ENCODE measurements at regions not wholly inside any gene's neighbourhood (a gene's known extent, or its start where the extent isn't known, plus 50 kb on each side); places are given as distances from the start of the nearest gene placed in this dataset.

DNA sequence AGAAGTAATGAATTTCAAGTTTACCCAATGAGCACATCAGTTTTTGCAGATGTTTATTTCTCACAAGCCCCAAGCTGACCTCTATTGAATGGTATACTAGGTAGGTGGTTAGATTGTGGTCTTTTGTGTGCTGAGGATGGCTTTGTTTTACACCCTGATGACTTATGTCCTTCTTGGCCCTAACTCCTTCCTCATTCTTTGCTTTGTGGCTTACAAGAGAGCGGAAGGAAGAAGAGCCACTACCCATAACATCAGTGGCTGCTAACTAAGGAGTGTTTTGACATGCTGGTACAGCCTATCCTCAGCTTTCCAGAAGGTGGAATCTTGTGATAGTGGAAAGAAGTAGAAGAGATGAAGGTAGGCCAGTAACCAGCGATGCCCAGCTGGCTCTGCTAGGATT, 85.7 kb upstream of the NTRK2 start:
- DNase-seq (ENCODE audit: low read depth, low spot score) (no peak), ATAC-seq (no peak)
- Histone ChIP-seq H3K36me3 (ENCODE audit: control insufficient read depth in 1 of 2, insufficient read depth in 2 of 2, low read length in 2 of 2) (no peaks in the 10 kb centered on the region), H2AFZ (ENCODE audit: low read depth, low read length, poor library complexity, severe bottlenecking) (no peak overlapping the region), H3K9ac (ENCODE audit: low read length) (no peak overlapping the region), H3K4me3 (replicated peaks in 1 of 2; ENCODE audit: low read depth in 1 of 2, low read length in 2 of 2) (no peak overlapping the region), H3K9me2 (ENCODE audit: insufficient read depth) (no peaks in the 10 kb centered on the region), H3K27ac (ENCODE audit: low read depth, low read length) (no peak overlapping the region), H3K9me3 (ENCODE audit: control insufficient read depth in 1 of 2, insufficient read depth in 1 of 2, low read depth in 1 of 2, low read length in 2 of 2) (no peaks in the 10 kb centered on the region), H4K20me1 (ENCODE audit: insufficient read depth) (no peaks in the 10 kb centered on the region), H3K27me3 (ENCODE audit: insufficient read depth, low read length) (no peaks in the 10 kb centered on the region), H3K4me2 (ENCODE audit: low read length) (no peak overlapping the region), H3K79me2 (ENCODE audit: insufficient read depth, low read length) (no peaks in the 10 kb centered on the region), H3K4me1 (ENCODE audit: control insufficient read depth in 1 of 2, insufficient read depth in 2 of 2, low read length in 2 of 2) (no peaks in the 10 kb centered on the region)
- ChIA-PET RAD21 (ENCODE audit: low non-redundant PET in 1 of 2, low total read pairs in 2 of 2, uncharacterized antibody in 2 of 2, unreplicated experiment in 2 of 2) (no interaction called here), CTCF (no interaction called here), POLR2A (no interaction called here)
- BruUV-seq (replicated peaks) = no TSS peak
- intact Hi-C loops (cut with micrococcal nuclease) = no loop called here
- no peak for TF ChIP-seq POLR2A (IDR thresholded peaks at IDR 0.05; ENCODE audit: borderline replicate concordance, extremely low read depth, insufficient read depth, insufficient read length)
- no peak for TF ChIP-seq ZFX (IDR thresholded peaks at IDR 0.05)
- TF ChIP-seq CBX3 (IDR thresholded peaks at IDR 0.05; ENCODE audit: low read depth) = no peak
- TF ChIP-seq ELF1 (IDR thresholded peaks at IDR 0.05; ENCODE audit: borderline replicate concordance, low read depth) = no peak
- no peak for TF ChIP-seq SRF (IDR thresholded peaks at IDR 0.05; ENCODE audit: low read depth)
- TF ChIP-seq SP1 (IDR thresholded peaks at IDR 0.05; ENCODE audit: low read depth) = no peak
- no peak for TF ChIP-seq JUND (IDR thresholded peaks at IDR 0.05)
- TF ChIP-seq TCF7L2 (IDR thresholded peaks at IDR 0.05; ENCODE audit: borderline replicate concordance, extremely low read depth, insufficient read depth, insufficient read length) = no peak
- TF ChIP-seq SIN3A (IDR thresholded peaks at IDR 0.05; ENCODE audit: low read depth) = no peak
- TF ChIP-seq EGR1 (IDR thresholded peaks at IDR 0.05; ENCODE audit: low read depth) = no peak
- no peak for TF ChIP-seq RAD21 (IDR thresholded peaks at IDR 0.05; ENCODE audit: low read depth)
- TF ChIP-seq, protein P1, sequence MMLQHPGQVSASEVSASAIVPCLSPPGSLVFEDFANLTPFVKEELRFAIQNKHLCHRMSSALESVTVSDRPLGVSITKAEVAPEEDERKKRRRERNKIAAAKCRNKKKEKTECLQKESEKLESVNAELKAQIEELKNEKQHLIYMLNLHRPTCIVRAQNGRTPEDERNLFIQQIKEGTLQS (IDR thresholded peaks at IDR 0.05) = no peak
- no peak for TF ChIP-seq EZH2phosphoT487 (IDR thresholded peaks at IDR 0.05; ENCODE audit: borderline replicate concordance)
- TF ChIP-seq CEBPB (IDR thresholded peaks at IDR 0.05; ENCODE audit: low read depth) = no peak
- no peak for TF ChIP-seq POLR2AphosphoS5 (IDR thresholded peaks at IDR 0.05; ENCODE audit: low read depth, low read length)
- TF ChIP-seq, protein P2, sequence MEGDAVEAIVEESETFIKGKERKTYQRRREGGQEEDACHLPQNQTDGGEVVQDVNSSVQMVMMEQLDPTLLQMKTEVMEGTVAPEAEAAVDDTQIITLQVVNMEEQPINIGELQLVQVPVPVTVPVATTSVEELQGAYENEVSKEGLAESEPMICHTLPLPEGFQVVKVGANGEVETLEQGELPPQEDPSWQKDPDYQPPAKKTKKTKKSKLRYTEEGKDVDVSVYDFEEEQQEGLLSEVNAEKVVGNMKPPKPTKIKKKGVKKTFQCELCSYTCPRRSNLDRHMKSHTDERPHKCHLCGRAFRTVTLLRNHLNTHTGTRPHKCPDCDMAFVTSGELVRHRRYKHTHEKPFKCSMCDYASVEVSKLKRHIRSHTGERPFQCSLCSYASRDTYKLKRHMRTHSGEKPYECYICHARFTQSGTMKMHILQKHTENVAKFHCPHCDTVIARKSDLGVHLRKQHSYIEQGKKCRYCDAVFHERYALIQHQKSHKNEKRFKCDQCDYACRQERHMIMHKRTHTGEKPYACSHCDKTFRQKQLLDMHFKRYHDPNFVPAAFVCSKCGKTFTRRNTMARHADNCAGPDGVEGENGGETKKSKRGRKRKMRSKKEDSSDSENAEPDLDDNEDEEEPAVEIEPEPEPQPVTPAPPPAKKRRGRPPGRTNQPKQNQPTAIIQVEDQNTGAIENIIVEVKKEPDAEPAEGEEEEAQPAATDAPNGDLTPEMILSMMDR (IDR thresholded peaks at IDR 0.05 in 2 of 3, conservative IDR thresholded peaks at IDR 0.05 in 1 of 3; ENCODE audit: borderline replicate concordance in 1 of 3, insufficient read depth in 1 of 3, low read depth in 2 of 3, low read length in 2 of 3) = no peak
- no peak for TF ChIP-seq FOSL1 (IDR thresholded peaks at IDR 0.05; ENCODE audit: low read depth)
- TF ChIP-seq, protein P3, sequence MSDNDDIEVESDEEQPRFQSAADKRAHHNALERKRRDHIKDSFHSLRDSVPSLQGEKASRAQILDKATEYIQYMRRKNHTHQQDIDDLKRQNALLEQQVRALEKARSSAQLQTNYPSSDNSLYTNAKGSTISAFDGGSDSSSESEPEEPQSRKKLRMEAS (IDR thresholded peaks at IDR 0.05) = no peak

All from HCT116 (cell line).